ENCODE measurements at regions not wholly inside any gene's neighbourhood (a gene's known extent, or its start where the extent isn't known, plus 50 kb on each side); places are given as distances from the start of the nearest gene placed in this dataset.

DNA sequence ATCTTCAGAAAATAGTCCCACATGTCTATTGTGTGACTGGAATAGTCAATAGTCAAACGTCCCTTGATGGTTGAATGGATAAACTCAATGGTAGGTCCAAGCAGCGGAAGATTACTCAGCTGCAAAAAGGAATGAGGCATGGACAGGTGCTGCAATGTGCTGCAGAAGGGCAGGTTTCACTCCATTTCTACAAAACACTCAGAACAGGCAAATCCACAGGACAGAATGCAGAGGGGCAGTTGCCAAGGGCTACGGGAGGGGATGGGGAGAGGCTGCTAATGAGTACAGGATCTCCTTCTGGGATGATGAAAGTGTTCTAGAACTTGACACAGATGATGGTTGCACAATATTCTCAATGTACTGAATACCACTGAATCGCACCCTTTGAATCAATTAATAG lies 151.0 kb downstream of the RBFOX3 start:
- H3K4me3 ChIP-seq (replicated peaks; ENCODE audit: low read depth, low read length), result no peak overlapping the region
- TF ChIP-seq, protein P1, sequence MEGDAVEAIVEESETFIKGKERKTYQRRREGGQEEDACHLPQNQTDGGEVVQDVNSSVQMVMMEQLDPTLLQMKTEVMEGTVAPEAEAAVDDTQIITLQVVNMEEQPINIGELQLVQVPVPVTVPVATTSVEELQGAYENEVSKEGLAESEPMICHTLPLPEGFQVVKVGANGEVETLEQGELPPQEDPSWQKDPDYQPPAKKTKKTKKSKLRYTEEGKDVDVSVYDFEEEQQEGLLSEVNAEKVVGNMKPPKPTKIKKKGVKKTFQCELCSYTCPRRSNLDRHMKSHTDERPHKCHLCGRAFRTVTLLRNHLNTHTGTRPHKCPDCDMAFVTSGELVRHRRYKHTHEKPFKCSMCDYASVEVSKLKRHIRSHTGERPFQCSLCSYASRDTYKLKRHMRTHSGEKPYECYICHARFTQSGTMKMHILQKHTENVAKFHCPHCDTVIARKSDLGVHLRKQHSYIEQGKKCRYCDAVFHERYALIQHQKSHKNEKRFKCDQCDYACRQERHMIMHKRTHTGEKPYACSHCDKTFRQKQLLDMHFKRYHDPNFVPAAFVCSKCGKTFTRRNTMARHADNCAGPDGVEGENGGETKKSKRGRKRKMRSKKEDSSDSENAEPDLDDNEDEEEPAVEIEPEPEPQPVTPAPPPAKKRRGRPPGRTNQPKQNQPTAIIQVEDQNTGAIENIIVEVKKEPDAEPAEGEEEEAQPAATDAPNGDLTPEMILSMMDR (IDR thresholded peaks at IDR 0.05; ENCODE audit: low read length, missing control alignments), result no peak
- DNase-seq (ENCODE audit: low read depth), result no peak

DNA sequence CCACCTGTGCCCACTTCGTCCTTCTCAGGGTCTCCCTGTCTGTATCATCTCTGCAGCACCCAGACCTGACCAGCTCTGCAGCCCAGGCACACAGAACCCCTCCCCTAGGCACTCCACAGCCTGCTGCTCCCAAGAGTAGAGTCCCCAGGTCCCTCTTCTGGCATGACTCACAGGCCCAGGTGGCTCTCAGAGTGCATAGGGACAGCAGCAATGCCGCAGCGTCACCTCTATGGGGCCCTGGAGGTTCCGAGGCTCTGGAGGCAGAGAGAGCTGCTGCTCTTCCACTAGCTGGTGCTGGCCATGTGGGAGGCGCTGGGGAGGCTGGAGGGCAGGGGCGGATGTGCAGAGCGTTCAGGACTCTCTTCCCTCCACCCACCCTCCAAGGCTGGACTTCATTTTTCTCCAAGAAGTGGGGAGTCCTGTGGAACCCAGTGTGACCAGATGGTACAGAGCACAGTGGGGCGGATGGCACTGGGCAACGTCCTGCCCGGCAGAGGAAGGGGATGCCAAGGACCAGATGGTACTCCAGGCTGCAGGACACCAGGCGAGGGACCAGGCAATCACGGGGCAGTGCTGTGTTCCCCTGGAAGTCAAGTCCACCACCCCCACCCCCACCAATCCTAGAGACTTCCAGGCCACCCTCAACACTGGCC lies 151.7 kb downstream of the RBFOX3 start:
- H3K4me3 ChIP-seq (replicated peaks; ENCODE audit: low read depth, low read length), result no peak overlapping the region
- TF ChIP-seq, protein P1 (IDR thresholded peaks at IDR 0.05; ENCODE audit: low read length, missing control alignments), result no peak
- no peak for DNase-seq (ENCODE audit: low read depth)

GRCh38 chr17:79458356-79458755 lies 152.5 kb downstream of the RBFOX3 start:
- DNase-seq (ENCODE audit: low read depth), result no peak
- H3K4me3 ChIP-seq (replicated peaks; ENCODE audit: low read depth, low read length), result no peak overlapping the region
- TF ChIP-seq, protein P1 (IDR thresholded peaks at IDR 0.05; ENCODE audit: low read length, missing control alignments), result no peak

DNA sequence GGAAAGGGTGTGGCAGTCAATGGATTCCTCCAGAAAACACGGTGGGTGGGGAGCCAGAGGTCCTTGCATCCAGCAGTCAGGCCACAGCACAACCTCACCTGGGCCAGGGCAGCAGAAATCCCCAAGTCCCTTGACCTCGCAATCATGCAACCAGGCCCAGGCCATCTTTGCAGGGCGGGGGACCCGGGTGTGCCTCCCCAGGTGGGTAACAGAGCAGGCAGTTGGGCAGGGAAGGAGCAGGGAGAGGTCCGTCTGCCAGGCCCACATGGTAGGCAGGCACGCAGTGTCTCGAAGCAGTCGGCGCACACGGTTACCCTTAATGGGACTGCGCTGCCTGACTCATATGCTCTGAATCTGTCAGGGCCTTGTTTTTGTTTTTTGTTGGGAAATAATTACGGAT lies 153.0 kb downstream of the RBFOX3 start:
- DNase-seq (ENCODE audit: low read depth), result no peak
- TF ChIP-seq, protein P1 (IDR thresholded peaks at IDR 0.05; ENCODE audit: low read length, missing control alignments), result no peak
- H3K4me3 ChIP-seq (replicated peaks; ENCODE audit: low read depth, low read length), result no peak overlapping the region

DNA sequence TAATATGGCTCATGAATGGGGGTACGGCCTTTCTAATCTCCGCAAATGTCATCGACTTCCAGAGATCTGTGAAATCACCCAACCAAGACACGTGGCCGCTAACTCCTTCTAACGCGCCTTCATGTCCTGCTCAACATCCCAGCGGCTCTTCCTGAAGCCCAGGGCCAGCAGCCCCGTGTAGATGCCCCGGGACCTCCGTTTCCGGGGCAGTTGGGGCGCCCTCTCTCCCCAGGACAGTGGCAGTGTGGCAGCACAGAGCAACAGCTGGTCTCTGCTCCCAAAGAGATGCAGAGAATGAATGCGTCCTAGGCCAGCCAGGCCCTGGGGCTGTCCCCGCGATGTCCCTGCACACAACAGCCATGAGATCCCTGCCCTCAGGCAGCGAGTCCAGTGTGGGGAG lies 153.5 kb downstream of the RBFOX3 start:
- no peak overlapping the region for H3K4me3 ChIP-seq (replicated peaks; ENCODE audit: low read depth, low read length)
- no peak for DNase-seq (ENCODE audit: low read depth)
- TF ChIP-seq, protein P1 (IDR thresholded peaks at IDR 0.05; ENCODE audit: low read length, missing control alignments), result no peak

DNA sequence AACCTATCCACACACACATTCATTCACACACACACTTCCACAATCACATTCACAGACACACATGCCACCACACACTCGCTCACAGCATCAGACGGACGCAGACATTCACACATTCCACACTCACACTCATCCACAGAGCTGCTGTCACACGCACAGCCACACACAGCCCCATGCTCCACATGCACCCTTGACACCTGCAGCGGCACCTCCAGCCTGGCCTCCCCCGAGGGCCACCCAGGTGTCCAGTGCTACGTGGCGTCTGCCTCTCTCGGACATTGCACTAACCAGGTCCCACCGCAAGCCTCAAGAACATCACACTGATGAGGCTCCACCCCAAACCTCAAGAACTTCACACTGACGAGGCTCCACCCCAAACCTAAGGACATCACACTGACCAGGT lies 155.2 kb downstream of the RBFOX3 start:
- H3K4me3 ChIP-seq (replicated peaks; ENCODE audit: low read depth, low read length), result no peak overlapping the region
- no peak for DNase-seq (ENCODE audit: low read depth)
- TF ChIP-seq, protein P1 (IDR thresholded peaks at IDR 0.05; ENCODE audit: low read length, missing control alignments), result no peak

GRCh38 chr17:79454826-79455225 lies 156.0 kb downstream of the RBFOX3 start:
- H3K4me3 ChIP-seq (replicated peaks; ENCODE audit: low read depth, low read length), result no peak overlapping the region
- TF ChIP-seq, protein P1 (IDR thresholded peaks at IDR 0.05; ENCODE audit: low read length, missing control alignments), result no peak
- no peak for DNase-seq (ENCODE audit: low read depth)

All from fibroblast of pulmonary artery (primary cell).